ENCODE measurements at regions not wholly inside any gene's neighbourhood (a gene's known extent, or its start where the extent isn't known, plus 50 kb on each side); places are given as distances from the start of the nearest gene placed in this dataset.

Small RNA genes lying in the stretch of these regions (microRNA-seq; reads per million reads assigned to microRNA genes)
- 3.6 reads per million for gene MIR5100 (ENCODE audit: borderline microRNAs expressed)
